ENCODE measurements at regions not wholly inside any gene's neighbourhood (a gene's known extent, or its start where the extent isn't known, plus 50 kb on each side); places are given as distances from the start of the nearest gene placed in this dataset.

DNA sequence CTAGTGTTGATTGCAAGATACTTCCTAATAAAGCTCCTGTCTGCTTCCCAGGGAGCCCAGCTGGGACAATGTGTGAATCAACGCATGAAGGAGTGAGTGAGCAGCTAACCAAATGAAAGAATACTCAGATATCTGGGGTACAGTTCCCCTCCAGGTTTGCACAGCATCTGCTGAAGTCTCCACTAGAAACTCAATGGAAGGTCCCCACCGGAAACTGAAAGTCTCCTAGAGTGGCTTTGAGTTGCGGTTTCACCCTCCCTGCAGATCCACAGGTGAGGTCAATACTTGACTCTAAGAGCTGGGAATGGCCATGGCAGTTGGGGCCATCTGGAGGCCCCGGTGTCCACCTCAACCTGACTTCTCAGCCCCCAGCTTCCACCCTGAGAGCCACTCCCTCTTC, 198.2 kb upstream of the MSX2 start:
- TF ChIP-seq, protein P1, sequence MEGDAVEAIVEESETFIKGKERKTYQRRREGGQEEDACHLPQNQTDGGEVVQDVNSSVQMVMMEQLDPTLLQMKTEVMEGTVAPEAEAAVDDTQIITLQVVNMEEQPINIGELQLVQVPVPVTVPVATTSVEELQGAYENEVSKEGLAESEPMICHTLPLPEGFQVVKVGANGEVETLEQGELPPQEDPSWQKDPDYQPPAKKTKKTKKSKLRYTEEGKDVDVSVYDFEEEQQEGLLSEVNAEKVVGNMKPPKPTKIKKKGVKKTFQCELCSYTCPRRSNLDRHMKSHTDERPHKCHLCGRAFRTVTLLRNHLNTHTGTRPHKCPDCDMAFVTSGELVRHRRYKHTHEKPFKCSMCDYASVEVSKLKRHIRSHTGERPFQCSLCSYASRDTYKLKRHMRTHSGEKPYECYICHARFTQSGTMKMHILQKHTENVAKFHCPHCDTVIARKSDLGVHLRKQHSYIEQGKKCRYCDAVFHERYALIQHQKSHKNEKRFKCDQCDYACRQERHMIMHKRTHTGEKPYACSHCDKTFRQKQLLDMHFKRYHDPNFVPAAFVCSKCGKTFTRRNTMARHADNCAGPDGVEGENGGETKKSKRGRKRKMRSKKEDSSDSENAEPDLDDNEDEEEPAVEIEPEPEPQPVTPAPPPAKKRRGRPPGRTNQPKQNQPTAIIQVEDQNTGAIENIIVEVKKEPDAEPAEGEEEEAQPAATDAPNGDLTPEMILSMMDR (IDR thresholded peaks at IDR 0.05 in 8 of 11, conservative IDR thresholded peaks at IDR 0.05 in 3 of 11) = no peak
- no peak for TF ChIP-seq POLR2AphosphoS5 (IDR thresholded peaks at IDR 0.05)
- TF ChIP-seq POLR2A (IDR thresholded peaks at IDR 0.05) = no peak
